ENCODE measurements at regions not wholly inside any gene's neighbourhood (a gene's known extent, or its start where the extent isn't known, plus 50 kb on each side); places are given as distances from the start of the nearest gene placed in this dataset.
A peak's percentile ranks its signal among the peaks of the same experiment; 100 is the strongest.

GRCh38 chr5:174818430-174818829, 94.0 kb downstream of the MSX2 start:
- no peak overlapping the region for H3K4me3 ChIP-seq (ENCODE audit: low read length)
- no peak for TF ChIP-seq CTCF (conservative IDR thresholded peaks at IDR 0.05; ENCODE audit: low read depth, low read length)
- DNase-seq (ENCODE audit: low read depth) = no peak

GRCh38 chr5:174817610-174818009, 93.2 kb downstream of the MSX2 start:
- no peak for TF ChIP-seq CTCF (conservative IDR thresholded peaks at IDR 0.05; ENCODE audit: low read depth, low read length)
- no peak for DNase-seq (ENCODE audit: low read depth)

GRCh38 chr5:174816858-174817257, 92.5 kb downstream of the MSX2 start:
- H3K4me3 ChIP-seq (ENCODE audit: low read length) = no peak overlapping the region
- DNase-seq (ENCODE audit: low read depth) = no peak
- peak; percentile 45 for TF ChIP-seq CTCF (conservative IDR thresholded peaks at IDR 0.05; ENCODE audit: low read depth, low read length)

More at GRCh38 chr5:174817610-174818009, 93.2 kb downstream of the MSX2 start:
- H3K4me3 ChIP-seq (ENCODE audit: low read length) = no peak overlapping the region

- no peak for DNase-seq (ENCODE audit: low read depth)
- no peak overlapping the region for H3K4me3 ChIP-seq (ENCODE audit: low read length)
- TF ChIP-seq CTCF (conservative IDR thresholded peaks at IDR 0.05; ENCODE audit: low read depth, low read length) = no peak
Observed at GRCh38 chr5:174811438-174811837, 87.1 kb downstream of the MSX2 start.

- no peak for DNase-seq (ENCODE audit: low read depth)
- TF ChIP-seq CTCF (conservative IDR thresholded peaks at IDR 0.05; ENCODE audit: low read depth, low read length) = no peak
- no peak overlapping the region for H3K4me3 ChIP-seq (ENCODE audit: low read length)
Observed at GRCh38 chr5:174810796-174811195, 86.4 kb downstream of the MSX2 start.

GRCh38 chr5:174807471-174807870, 83.1 kb downstream of the MSX2 start:
- no peak for TF ChIP-seq CTCF (conservative IDR thresholded peaks at IDR 0.05; ENCODE audit: low read depth, low read length)
- no peak for DNase-seq (ENCODE audit: low read depth)
- H3K4me3 ChIP-seq (ENCODE audit: low read length) = no peak overlapping the region

- H3K4me3 ChIP-seq (ENCODE audit: low read length) = no peak overlapping the region
- TF ChIP-seq CTCF (conservative IDR thresholded peaks at IDR 0.05; ENCODE audit: low read depth, low read length) = no peak
- no peak for DNase-seq (ENCODE audit: low read depth)
Observed at GRCh38 chr5:174806729-174807128, 82.3 kb downstream of the MSX2 start.
